ENCODE measurements at regions not wholly inside any gene's neighbourhood (a gene's known extent, or its start where the extent isn't known, plus 50 kb on each side); places are given as distances from the start of the nearest gene placed in this dataset.

GRCh38 chr2:14185906-14186305 is 446.6 kb upstream of the LRATD1 start:
- no peak for ATAC-seq
- intact Hi-C loops (cut with DNase I, micrococcal nuclease): no loop called here
- DNase-seq: no peak

- intact Hi-C loops (cut with DNase I, micrococcal nuclease): no loop called here
- ATAC-seq: no peak
- no peak for DNase-seq
Measured at GRCh38 chr2:14188446-14188845, 444.1 kb upstream of the LRATD1 start.

- DNase-seq: no peak
- no peak for ATAC-seq
- intact Hi-C loops (cut with DNase I, micrococcal nuclease): no loop called here
Measured at GRCh38 chr2:14189929-14190328, 442.6 kb upstream of the LRATD1 start.

GRCh38 chr2:14194233-14194632 is 438.3 kb upstream of the LRATD1 start:
- intact Hi-C loops (cut with DNase I, micrococcal nuclease): no loop called here
- ATAC-seq: no peak
- DNase-seq: no peak

- no peak for ATAC-seq
Measured at GRCh38 chr2:14197293-14197692, 435.2 kb upstream of the LRATD1 start.

GRCh38 chr2:14199040-14199439 is 433.5 kb upstream of the LRATD1 start:
- DNase-seq: no peak
- intact Hi-C loops (cut with DNase I, micrococcal nuclease): no loop called here
- ATAC-seq: no peak

More at GRCh38 chr2:14197293-14197692, 435.2 kb upstream of the LRATD1 start:
- no peak for DNase-seq
- intact Hi-C loops (cut with DNase I, micrococcal nuclease): no loop called here

GRCh38 chr2:14219306-14219705 is 413.2 kb upstream of the LRATD1 start:
- ATAC-seq (no peak), DNase-seq (no peak)
- intact Hi-C loops (cut with DNase I, micrococcal nuclease): no loop called here

- DNase-seq: no peak
- intact Hi-C loops (cut with DNase I, micrococcal nuclease): no loop called here
- no peak for ATAC-seq
Measured at GRCh38 chr2:14220101-14220500, 412.4 kb upstream of the LRATD1 start.

- ATAC-seq (no peak), DNase-seq (no peak)
- intact Hi-C loops (cut with DNase I, micrococcal nuclease): no loop called here
Measured at GRCh38 chr2:14221466-14221865, 411.1 kb upstream of the LRATD1 start.

GRCh38 chr2:14223576-14223975 is 408.9 kb upstream of the LRATD1 start:
- no peak for DNase-seq
- ATAC-seq: no peak
- intact Hi-C loops (cut with DNase I, micrococcal nuclease): no loop called here

GRCh38 chr2:14231391-14231898 is 401.1 kb upstream of the LRATD1 start:
- no peak for ATAC-seq
- intact Hi-C loops (cut with DNase I, micrococcal nuclease): no loop called here
- no peak for DNase-seq

- DNase-seq (no peak), ATAC-seq (no peak)
- intact Hi-C loops (cut with DNase I, micrococcal nuclease): no loop called here
Measured at GRCh38 chr2:14232217-14232616, 400.3 kb upstream of the LRATD1 start.

GRCh38 chr2:14234911-14235310 is 397.6 kb upstream of the LRATD1 start:
- ATAC-seq: no peak
- DNase-seq: no peak
- intact Hi-C loops (cut with DNase I, micrococcal nuclease): no loop called here

GRCh38 chr2:14235667-14236066 is 396.9 kb upstream of the LRATD1 start:
- ATAC-seq: no peak
- intact Hi-C loops (cut with DNase I, micrococcal nuclease): no loop called here

GRCh38 chr2:14237902-14238301 is 394.6 kb upstream of the LRATD1 start:
- no peak for ATAC-seq
- intact Hi-C loops (cut with DNase I, micrococcal nuclease): no loop called here
- no peak for DNase-seq

More at GRCh38 chr2:14235667-14236066, 396.9 kb upstream of the LRATD1 start:
- DNase-seq: no peak

- DNase-seq: no peak
- intact Hi-C loops (cut with DNase I, micrococcal nuclease): no loop called here
- no peak for ATAC-seq
Measured at GRCh38 chr2:14239605-14240004, 392.9 kb upstream of the LRATD1 start.

- intact Hi-C loops (cut with DNase I, micrococcal nuclease): no loop called here
- DNase-seq: no peak
- ATAC-seq: no peak
Measured at GRCh38 chr2:14240868-14241267, 391.6 kb upstream of the LRATD1 start.

- intact Hi-C loops (cut with DNase I, micrococcal nuclease): no loop called here
- ATAC-seq (no peak), DNase-seq (no peak)
Measured at GRCh38 chr2:14245901-14246300, 386.6 kb upstream of the LRATD1 start.

- ATAC-seq (no peak), DNase-seq (no peak)
- intact Hi-C loops (cut with DNase I, micrococcal nuclease): no loop called here
Measured at GRCh38 chr2:14255135-14255820, 377.2 kb upstream of the LRATD1 start.

- ATAC-seq: no peak
Measured at GRCh38 chr2:14256890-14257289, 375.6 kb upstream of the LRATD1 start.

More at GRCh38 chr2:14256890-14257289, 375.6 kb upstream of the LRATD1 start:
- DNase-seq: no peak
- intact Hi-C loops (cut with DNase I, micrococcal nuclease): no loop called here

Data from left colon (tissue), 2 donors.